AG10803 (cell line): ENCODE measurements at regions not wholly inside any gene's neighbourhood (a gene's known extent, or its start where the extent isn't known, plus 50 kb on each side); places are given as distances from the start of the nearest gene placed in this dataset.

Experiments used
- DNase-seq: peaks from one replicate; pipeline ENCODE4 v3.0.0; 2010; ENCODE audit warnings: low read depth
- H3K4me3 ChIP-seq: 2 replicates; pipeline ENCODE4 v1.5.1; 2011; ENCODE audit warnings: mild to moderate bottlenecking, low read length, control low read depth
- TF ChIP-seq, protein P1 (sequence below): conservative IDR thresholded peaks from 2 replicates; pipeline ENCODE4 v1.5.1; 2011; ENCODE audit warnings: mild to moderate bottlenecking, low read length, control low read depth, inconsistent platforms

DNA sequence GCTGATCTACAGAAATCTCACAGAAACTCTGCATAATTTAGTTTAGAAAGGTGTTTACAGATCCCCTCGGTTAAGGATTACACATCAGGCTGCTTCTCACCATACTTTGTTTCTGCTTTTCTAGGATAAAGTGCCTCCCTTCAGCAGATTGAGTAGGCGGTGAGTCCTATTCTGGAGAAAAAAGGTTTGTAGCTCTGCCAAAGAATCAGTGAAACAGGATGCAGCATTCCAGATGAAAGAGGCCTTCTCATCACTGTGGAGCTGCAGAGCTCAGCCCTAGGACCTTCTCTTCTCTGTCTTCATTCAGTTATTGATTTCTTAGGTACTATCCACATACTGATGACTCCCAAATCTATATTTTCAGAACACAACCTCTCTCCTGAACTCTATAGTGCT is 155.5 kb upstream of the KRR1 start:
- H3K4me3 ChIP-seq = no peak overlapping the region
- TF ChIP-seq, protein P1, sequence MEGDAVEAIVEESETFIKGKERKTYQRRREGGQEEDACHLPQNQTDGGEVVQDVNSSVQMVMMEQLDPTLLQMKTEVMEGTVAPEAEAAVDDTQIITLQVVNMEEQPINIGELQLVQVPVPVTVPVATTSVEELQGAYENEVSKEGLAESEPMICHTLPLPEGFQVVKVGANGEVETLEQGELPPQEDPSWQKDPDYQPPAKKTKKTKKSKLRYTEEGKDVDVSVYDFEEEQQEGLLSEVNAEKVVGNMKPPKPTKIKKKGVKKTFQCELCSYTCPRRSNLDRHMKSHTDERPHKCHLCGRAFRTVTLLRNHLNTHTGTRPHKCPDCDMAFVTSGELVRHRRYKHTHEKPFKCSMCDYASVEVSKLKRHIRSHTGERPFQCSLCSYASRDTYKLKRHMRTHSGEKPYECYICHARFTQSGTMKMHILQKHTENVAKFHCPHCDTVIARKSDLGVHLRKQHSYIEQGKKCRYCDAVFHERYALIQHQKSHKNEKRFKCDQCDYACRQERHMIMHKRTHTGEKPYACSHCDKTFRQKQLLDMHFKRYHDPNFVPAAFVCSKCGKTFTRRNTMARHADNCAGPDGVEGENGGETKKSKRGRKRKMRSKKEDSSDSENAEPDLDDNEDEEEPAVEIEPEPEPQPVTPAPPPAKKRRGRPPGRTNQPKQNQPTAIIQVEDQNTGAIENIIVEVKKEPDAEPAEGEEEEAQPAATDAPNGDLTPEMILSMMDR = no peak
- peak; percentile 73 for DNase-seq

DNA sequence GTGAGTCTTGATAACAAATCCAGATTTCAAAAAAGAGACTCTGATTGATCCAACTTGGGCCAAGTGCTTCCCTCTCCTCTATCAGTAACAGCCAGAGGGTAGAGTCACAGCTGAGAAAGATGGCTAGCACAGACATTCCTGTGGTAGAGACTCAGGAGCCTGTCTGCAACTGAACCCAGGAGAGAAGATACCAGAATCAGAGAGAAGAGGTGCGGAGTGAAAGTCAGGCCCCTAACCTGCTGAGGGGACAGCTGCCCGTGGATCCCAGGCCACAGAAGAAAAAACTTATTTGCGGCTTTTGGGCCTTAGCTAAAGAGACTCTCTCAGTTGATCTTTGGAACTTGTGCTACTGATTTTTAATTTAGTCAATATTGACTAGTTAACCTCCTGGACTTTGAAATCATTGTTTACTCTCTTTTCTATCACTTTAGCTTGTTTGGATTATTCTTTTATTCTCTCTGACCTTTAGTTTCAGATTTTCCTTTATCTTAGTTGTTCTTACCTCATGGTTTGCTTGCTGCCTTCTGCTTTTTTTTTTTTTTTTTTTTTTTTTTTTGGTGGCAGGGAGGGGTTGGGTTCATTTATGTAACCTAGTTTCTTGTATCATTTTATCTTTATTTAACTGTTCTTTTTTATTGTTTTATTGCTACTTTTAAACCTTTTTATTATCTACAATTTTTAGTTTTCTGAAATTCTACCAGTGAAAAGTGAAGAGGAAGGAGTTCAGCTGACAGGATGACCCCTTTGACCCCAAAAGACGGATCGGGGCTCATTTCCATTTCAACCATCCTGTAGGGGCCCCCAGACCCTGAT is 154.9 kb upstream of the KRR1 start:
- no peak overlapping the region for H3K4me3 ChIP-seq
- TF ChIP-seq, protein P1 = no peak
- DNase-seq = peak; percentile 58

DNA sequence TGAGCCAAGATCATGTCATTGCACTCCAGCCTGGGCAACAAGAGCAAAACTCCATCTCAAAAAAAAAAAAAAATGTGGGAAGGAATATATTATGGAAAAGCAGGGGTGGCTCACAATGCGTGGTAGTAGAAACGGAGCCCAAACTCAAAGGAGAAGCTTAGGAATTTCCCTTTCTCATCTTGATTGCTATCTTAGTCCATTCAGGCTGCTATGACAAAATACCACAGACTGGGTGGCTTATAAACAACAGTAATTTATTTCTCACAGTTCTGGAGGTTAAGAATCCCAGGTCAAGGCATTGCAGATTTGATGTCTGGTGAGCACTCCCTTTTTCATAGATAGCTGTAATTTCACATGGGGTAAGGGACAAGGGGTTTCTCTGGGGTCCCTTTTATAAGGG is 153.8 kb upstream of the KRR1 start:
- TF ChIP-seq, protein P1 = no peak
- no peak overlapping the region for H3K4me3 ChIP-seq
- DNase-seq = peak; percentile 56

DNA sequence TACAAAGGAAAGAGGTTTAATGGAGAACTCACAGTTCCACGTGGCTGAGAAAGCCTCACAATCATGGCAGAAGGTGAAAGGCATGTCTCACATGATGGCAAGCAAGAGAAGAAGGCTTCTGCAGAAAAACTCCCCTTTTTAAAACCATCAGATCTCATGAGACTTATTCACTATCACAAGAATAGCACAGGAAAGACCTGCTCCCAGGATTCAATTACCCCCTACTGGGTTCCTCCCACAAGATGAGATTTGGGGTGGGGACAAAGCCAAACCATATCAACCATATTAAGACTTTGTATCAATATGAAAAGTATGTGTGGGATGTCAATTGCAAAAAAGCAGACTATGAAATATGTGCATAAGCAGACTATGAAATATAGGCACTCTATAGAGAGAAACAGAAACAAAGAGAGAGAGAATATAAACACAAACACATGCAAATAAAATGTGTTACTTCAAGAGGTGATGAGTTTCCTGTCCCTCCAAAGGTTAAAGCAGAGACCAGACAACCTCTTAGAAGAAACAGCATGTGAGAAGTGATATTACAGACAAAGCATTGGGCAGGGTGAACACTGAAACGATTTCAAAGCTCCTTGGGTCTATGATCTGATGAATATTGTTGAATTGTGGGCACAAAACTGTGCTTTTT is 151.2 kb upstream of the KRR1 start:
- no peak for DNase-seq
- TF ChIP-seq, protein P1 = no peak
- no peak overlapping the region for H3K4me3 ChIP-seq

GRCh38 chr12:75661908-75662307 is 150.5 kb upstream of the KRR1 start:
- H3K4me3 ChIP-seq = no peak overlapping the region
- DNase-seq = no peak
- TF ChIP-seq, protein P1 = no peak

GRCh38 chr12:75660805-75661404 is 149.5 kb upstream of the KRR1 start:
- TF ChIP-seq, protein P1 = no peak
- DNase-seq = no peak
- H3K4me3 ChIP-seq = no peak overlapping the region
